ENCODE measurements at regions not wholly inside any gene's neighbourhood (a gene's known extent, or its start where the extent isn't known, plus 50 kb on each side); places are given as distances from the start of the nearest gene placed in this dataset.

DNA sequence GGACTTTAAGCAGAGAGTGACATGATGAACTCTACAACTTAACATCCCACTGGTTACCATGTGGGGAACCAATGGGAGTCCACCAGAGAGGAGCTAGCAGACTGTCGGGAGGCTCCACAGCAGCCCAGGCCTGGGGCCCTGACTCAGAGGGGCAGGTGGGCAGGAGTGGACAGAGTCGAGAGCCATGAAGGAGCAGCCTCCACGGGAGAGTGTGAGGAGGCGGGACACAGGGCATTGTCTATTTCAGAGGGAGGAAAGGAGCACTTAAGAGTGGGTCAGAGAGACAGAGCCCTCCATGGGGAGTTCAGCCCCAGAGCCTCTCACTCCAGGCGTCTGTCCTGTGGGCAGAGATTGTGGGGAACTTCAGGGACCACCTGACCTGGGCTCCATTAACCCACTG is 118.7 kb downstream of the CYP26B1 start:
- peak in 1 of 2 experiments; percentile 4 for DNase-seq

DNA sequence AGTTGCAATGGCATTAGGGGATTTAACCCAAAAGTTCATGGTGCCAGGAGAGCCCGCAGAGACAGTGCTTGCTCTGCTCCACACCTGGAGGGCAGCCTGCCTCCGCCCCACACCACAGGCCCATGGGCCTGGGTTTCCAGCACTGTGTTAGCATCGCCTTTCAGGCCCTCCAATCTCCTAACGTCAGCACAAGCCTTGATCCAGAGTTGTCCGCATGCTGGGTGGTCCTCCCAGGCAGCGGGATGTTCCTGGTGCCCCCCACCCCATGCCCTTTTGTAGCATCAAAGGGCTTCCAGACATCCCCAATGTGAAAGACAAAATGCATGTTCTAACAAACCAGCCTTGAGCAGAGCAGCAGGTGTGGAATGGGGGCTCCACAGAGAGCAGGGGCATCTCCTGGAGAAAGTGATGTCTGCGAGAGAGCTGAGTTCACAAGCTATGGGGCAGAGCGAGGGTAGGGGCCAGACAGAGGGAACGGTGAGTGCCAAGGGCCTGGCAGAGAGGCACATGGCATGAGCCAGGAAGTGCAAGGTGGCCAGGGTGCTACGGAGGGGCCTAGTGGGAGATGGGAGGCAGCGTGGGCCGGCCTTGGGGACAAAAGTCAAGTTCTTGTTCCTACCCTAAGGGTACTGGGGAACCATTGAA is 119.2 kb downstream of the CYP26B1 start:
- DNase-seq, result peak in 1 of 2 experiments; percentile 7

DNA sequence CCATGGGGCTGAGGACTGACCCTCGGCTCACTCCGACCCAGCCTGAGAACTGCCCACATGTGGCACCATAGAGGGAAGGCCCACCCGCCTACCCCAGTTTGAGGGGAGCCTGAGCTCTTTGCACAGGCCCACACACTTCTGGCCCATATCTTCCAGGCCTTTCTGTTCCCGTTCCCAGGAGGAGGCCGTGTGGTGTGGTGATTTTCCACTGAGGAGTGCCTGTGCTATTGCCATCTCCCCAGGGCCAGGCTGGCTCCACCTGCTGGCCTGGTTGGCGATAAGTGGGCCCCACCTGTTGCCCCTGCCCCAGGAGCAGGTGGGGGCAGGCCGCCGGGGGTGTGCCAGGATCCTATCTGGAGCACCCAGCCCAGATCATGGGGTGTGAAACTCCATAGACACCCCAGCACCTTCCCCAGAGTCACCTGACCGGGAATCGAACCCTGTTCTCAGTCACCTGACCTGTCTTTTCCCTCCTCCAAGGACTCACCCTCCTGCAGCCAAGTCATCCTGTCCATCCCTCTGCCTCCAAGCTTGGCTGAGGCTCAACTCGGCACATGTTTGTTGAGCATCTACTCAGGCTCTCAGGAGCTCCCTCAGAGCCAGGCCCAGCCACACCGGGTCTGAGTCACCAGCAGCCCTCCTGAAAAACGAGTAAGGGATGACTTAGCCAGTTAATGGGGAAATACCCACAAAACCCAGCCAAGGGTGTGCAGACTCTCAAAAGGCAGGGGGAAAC is 120.1 kb downstream of the CYP26B1 start:
- DNase-seq, result peak in 1 of 2 experiments; percentile 3

DNA sequence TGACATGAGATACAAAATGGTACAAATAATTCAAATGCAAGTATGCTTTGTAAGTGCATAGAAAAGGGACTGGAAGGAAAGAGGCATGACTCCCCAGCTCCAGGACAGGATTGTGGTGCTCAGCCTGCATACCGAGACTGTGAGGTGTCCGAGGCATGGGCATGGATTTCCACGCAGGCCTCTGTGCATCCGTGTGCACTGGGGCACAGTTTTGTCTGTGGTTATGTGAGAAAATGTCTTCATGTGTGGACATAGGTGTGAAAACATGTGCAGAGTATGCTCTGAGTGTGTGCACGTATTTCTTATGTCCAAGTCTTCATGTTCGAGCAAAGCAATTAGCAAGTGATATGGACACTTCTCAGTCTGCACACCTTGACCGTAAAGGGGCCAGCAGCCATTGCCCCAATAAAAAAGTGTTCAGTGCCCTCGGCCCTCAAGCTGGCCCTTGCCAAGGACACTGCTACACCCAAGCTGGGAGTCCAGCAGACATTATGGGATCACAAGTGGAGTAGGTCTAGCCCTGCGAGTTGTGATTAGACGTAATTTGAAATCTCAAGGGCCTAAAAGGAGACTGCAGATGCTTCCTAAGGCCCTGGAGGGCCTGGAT is 120.7 kb downstream of the CYP26B1 start:
- no peak for DNase-seq

DNA sequence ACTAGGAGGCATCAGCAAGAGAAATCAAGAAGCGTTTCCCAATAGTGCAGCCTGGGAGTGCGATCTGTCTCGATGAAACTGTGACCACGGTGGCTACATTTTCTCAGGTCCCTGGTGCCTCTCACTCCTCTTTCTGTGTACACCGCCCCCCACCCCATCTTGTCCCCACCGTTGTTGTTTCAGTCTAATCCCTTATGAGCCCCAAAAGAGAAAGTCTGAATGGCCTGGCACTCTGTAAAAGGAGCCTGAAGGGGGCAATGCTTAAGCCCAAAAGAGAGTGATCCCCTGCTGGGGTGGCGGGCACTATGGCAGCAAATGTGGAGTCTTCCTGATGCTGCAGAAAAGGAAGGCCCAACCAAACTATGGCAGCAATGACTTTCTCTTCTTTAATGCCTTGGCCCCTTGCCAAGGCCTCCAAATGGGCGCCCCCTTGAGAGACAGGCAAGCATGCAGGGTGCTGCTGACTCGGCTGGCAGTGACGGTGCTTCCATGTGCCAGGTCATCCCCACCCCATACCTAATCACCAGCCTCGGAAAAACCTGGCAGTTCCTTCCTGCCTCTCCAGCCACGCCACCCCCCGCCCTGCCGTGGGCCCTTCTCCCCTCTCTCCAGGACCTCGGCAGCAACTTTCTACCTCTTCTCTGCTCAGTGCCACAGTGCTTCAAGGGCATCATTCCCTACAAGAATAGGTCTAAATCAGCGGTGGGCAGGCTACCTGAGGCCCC is 123.0 kb downstream of the CYP26B1 start:
- no peak for DNase-seq

DNA sequence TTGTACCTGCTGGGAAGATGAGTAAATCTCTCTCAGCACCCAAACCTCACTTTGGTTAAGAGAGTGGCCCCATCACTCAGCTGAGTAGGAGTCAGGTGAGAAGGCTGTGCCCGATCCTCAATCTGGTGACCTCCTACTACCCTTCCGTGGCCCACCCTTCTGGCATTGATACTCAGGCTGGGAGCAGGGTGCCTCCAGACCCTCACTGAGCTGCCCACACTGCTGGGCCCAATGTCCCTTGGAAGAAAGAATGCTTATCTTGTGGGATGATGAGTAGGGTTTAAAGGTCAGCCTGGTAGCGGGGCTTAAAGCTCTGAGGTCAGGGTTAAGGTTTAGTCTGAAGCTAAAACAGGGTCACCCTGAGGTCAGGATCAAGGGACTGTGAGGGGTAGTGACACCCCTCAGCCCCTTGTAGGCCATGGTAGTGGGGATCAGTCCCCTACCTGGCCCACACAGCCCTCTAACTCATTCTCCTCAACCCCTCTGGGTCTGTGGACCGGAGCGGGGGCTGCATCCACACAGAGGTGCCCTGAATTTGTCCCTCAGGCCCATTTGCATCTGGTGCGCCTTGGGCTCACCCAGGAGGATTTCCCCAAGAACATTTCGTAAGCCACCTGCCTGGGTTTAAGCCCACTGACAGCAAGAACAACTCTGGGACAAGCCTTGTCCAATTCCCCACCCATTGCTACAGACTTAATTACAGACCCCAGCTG is 123.8 kb downstream of the CYP26B1 start:
- DNase-seq, result no peak

DNA sequence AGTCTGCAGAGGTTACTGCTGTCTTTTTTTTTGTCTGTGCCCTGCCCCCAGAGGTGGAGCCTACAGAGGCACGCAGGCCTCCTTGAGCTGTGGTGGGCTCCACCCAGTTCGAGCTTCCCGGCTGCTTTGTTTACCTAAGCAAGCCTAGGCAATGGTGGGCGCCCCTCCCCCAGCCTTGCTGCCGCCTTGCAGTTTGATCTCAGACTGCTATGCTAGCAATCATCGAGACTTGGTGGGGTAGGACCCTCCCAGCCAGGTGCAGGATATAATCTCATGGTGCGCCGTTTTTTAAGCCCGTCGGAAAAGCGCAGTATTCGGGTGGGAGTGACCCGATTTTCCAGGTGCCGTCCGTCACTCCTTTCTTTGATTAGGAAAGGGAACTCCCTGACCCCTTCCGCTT is 126.3 kb downstream of the CYP26B1 start:
- DNase-seq, result peak in 1 of 2 experiments; percentile 1

DNA sequence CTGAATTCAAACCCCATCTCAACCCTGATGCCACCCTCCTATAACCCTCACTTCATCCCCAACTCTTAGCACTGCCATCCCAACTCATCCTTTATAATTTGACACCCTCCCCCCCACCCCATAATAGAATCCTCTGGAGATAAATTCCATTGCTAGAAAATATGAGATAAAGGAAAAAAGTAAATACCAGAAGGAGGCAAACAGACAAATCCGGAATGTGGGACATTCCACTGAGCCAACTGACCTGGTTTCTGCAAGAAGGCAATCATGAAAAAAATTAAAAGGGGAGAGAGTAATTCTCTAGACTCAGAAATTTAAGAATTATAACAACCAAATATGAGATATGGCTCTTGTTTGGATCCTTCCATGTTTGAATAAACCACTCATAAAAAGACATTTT is 132.4 kb downstream of the CYP26B1 start:
- no peak for DNase-seq

DNA sequence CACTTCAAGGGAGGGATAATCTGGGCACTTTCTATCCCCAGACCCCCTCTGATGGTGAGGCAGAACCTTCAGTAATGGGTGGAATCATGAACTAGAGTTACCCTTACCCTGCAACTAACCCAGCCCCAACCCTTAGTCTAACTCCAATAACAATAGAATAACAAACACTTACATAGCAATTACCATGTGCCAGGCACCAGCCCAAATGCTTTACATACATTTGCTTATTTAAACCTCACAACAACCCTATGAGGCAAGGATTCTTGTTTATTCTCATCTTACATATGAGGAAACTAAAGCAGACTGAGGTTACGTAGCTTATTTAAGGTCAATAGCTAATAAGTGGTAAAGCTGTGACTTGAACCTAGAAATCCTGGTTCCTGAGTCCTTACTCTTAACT is 132.8 kb downstream of the CYP26B1 start:
- DNase-seq, result no peak

DNA sequence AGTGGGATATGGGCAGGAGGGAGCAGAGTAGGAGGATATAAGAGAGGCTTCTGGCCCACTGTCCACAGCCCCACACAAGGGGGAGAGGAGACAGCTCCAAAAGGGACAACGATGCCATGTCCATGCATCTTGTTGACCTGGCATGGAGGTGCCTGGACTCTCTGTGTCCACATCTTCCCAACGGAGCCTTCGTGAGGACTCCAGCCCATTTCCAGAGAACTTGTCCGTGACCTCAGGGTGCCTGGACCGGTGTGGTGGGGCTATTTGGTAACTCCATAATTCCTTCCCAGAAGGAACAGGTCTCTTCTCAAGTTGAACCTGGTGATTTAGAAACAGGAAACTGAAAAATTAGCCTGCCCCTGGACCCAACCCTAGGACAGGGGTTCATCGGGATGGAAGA is 133.9 kb downstream of the CYP26B1 start:
- no peak for DNase-seq

DNA sequence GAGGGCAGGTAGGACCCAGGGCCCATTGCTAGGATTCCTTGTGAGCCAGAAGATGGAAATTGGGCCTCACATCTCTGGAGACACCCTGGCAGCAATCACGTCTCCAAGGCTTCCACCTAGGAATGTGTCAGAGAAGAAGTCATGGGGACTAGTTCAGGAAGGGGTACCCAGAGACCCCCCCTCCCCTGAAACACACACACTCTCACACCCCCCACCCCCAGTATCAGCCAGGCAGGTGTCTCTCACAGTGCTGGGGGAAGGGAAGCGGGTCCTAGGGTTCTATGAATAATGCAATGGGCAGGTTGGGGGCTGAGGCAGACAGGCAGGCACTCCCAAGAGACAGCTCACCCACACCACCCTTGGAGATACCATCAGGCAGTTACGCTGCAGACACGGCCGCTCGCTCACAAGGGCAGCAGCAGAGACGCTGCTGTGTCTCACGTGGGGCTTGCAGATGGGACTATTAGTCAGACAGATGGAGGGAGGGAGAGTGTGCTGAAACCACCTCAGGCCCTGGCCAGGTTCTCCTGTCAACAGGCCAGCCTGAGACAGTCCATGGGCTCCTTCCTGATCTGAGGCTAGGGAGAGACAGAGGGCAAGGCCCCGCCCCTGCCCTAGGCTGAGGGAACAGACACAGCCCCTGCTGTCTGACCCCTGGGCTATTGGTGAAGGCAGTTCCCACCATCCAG is 134.6 kb downstream of the CYP26B1 start:
- DNase-seq, result no peak

DNA sequence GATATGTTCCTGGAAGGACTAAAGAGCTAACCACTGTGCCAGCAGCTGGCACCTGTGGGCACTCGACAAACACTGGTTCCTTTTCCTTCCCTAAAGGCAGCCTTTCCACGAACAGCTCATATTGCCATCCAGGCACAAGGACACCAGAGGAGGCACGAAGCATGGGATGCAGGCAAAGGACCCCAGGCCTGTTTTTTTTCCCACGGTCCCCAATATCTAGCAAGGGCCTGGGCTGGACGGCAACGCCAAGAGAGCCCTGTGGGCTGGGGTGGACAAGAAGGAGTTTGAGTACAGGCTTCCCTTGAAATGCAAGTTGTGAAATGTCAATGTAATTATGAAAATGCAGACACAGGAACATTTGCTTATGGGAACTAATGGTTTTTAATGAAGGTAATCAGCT is 135.9 kb downstream of the CYP26B1 start:
- no peak for DNase-seq

DNA sequence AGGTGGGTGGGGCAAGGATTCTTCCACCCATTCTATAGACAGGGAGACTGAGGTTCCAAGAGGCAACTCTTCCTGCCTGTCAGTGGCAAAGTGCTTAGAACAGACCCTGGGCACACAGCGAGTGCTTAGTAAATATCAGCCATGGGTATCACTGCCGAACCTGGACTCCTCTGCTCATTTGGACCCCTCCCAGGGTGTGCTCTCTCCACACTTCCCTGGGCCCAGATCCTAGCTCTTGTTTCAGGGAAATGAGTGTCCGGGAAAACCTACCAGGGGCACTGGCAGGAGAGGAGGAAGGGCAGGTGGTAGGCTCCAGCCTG is 136.3 kb downstream of the CYP26B1 start:
- no peak for DNase-seq

DNA sequence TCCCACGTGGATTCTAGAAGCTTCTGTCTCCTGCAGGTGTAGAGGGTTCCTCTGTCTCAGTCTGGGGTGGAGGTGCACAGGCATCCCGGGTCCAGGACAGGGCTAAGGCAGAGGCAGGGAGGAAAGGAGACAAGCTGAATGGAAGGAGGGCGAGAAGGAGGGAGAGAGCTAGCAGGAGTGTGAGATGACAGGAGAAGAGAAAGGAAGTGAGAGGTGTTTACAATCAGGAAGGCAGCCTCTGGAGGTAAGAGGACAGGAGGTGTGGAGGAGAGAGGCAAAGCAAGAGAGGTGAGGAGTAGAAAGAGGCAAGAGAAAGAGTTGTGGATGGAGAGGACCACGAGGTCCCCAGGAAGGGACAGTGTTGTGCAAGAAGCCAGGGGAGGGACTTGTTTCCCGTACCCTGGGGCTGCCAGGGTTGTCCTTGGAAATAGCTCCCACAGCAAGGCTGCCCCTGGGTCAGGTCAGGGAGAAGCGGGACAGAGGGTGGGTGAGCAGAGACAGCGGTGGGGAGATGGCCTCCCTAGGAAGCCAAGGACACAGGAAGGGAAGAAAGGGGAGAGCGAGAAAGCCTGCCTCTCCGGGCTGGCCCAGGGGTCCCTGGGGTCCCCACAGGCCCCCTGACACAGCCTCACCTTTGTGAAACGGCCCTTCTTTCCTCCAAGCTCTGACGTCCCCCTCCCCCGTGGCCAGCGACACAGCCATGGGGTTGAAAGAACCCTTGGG is 136.9 kb downstream of the CYP26B1 start:
- no peak for DNase-seq

DNA sequence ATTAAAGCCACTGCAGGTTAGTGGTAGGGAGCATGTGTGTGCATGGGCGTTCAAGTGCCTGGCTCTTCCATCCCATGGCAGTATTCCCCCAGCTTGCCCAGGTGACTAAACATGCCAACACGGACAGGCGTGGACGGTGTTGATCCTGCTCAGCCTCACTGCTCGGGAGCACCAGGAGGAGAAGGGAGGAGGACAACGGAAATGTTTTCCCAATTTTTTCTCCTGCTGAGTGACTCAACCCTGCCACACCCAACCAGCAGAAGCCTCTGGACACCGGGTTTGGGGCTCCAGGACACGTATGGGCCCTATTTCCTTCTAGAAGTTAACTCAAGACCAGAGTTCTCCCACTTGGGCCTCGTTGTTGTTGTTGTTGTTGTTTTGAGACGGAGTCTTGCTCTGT is 139.1 kb downstream of the CYP26B1 start:
- DNase-seq, result no peak

DNA sequence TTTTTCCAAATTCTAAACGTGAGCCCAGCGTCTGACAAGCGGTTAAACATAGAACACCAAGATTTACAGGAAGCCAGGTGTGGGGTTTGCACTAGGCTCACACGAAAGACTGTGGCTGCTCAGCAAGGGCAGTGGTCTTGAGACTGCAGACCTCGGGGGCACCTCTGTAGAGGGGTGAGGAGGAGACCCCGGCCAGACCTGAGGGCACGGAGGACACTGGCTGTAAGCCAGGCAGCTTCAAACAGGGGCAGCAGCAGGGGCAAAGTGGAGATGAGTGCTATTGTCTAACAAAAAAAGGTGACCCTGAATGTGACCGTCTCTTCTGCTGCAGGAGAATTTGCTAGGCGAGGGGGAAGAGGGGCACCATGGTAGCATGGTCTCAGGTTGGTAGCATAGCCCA is 140.3 kb downstream of the CYP26B1 start:
- no peak for DNase-seq

DNA sequence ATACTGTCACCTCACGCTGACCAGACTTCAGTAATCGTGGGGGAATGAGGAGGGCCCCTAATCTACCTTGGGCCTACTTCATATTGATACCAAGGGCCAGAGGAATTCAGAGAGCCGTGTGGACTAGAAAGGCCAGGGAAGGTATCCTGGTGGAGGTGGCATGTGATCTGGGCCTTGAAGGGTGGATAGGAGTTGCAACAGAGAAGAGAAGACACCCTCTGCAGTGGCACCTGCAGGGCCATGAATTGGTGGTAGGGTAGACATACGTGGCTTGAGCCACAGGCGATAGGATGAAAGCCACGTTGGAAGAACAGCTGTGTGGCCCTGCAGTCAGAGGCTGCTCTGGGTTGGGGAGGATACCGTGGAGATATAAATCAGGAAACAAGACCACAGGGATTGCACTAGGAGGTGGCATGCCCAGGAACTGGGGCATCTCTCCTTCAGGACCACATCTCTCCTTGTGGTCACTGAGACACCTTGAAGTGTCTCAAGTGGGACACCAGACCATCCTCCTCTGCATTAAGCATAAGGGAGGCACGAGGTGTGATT is 141.4 kb downstream of the CYP26B1 start:
- no peak for DNase-seq

DNA sequence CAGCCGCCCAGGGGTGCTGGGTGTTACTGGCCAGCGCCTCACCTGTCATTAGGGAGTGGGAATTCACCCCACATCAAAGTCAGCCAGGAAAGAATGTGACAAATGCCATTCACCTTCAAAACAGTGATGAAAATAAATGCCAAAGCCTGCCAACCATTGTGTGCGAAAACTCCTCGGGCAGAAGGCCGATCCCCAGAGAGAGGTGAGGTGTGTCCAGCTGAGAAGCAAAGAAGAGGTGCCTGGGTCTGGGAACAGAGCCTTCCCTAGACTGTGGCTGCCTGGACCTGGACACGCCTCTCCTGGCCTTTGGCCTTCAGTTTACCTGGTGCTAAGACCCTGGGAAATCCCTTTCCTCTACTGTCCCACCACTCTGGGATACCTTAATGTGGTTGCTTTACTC is 142.7 kb downstream of the CYP26B1 start:
- DNase-seq, result no peak

DNA sequence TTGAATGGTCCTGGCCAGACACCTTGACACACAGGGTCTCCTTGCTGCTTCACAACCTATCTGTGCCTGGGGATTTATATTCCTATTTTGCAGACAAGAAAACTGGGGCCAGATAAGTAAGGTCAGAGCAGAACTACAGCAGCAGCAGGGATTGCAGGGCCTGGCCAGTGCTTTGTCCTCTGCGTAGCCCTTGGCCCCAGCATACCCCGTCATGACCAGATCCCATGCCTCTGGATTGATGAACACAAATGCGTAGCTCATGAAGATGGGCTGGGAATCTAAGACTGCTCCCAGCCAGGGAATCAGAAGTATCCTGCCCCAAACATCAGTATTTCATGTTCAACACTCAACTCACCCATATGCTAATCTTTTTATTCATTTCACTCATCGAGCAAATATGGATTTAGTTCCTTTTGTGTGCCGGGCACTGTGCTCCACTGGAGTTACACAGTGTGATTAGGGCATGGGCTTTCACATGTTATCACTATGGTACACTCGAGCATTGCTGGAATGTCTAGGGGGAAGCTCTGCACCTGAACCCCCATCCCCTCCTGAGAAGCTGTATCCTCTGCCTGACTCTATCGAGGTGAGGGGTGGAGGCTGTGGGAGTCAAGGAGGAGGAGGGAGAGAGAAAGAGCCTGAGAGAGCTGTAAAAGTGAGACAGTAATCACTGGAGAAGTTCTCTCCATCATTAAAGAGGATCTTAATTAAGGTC is 143.3 kb downstream of the CYP26B1 start:
- no peak for DNase-seq

DNA sequence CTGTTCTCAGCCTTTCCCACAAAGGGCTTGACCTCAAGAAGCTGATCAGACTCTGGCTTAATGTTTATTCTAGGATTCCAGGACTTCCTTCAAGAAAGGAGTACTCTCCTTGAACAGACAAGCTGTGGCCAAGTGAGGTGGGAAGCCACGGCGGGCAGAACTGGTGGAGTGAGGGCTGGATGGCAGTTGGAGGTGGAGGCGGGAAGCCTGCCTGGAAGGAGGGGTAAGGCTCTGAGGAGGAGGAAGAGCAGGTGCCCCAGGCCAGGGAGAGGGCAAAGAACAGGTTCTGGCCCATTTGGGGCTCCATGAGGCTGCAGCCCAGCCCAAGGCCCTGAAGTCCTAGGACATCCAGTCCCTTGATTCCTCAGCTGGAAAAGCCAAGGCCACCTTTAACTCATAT is 143.9 kb downstream of the CYP26B1 start:
- no peak for DNase-seq

DNA sequence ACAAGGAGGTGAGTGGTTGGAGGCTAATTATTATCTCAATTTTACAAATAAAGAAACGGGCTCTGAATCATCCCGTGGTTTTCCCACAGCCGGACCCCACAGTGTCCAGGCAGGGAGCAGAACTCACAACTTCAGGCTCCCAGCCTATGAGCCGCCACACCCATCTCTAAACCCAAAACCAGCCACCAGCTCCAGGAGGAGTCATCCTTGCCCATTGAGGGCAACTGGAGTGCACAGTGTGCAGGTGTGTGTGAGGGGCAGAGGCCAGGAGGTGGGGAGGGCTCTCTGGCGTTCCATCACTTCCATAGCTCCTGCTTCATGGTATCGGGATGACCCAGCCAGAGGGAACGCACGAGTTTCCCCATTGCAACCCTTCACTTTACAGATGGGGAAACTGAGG is 144.5 kb downstream of the CYP26B1 start:
- DNase-seq, result no peak
